HG03565 (cell line): ENCODE measurements at regions not wholly inside any gene's neighbourhood (a gene's known extent, or its start where the extent isn't known, plus 50 kb on each side); places are given as distances from the start of the nearest gene placed in this dataset.

Source experiments
- ATAC-seq: cut with Tn5 transposase; IDR thresholded peaks from one replicate; pipeline ENCODE4 v1.9.1; 2021; ENCODE audit warnings: mild to moderate bottlenecking, moderate library complexity; ENCODE audit not compliant: unreplicated experiment

DNA sequence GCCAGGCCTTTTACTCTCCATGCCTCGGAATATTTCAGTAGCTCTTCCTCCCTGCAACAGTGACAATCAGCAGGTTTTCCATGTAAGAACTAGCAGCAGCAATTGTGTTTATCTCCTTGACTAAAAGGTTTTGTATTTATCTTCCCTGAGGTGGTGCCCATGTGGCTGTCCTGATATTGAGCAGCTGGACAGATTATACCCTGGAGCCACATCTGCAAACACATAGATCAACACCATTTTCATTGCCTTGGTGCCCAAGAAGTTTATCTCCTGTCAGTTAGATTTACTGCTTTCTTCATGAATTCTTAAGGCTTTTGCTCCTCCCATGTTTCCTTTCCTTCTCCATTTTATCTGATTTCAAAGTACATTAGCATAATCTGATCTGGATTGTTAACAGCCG is 378.4 kb downstream of the SPATA31D1 start:
- ATAC-seq, result no peak

DNA sequence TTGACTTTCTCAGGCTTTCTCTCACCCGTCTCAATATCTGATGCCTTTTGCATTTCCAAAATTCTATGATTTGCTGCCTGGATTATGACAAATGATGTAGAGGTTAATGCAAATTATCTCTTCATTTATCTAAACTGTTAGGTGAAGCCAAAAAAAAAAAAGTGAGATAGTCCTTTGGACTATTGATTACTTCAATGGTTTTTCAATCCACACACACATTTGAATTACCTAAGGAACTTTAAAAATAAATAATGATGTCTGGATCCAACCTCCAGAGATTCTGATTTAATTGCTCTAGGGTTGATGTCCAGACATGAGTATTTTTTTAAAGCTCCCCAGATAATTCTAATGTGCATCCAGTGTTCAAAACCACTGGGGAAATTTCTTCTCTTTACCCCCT is 379.4 kb downstream of the SPATA31D1 start:
- ATAC-seq, result no peak

DNA sequence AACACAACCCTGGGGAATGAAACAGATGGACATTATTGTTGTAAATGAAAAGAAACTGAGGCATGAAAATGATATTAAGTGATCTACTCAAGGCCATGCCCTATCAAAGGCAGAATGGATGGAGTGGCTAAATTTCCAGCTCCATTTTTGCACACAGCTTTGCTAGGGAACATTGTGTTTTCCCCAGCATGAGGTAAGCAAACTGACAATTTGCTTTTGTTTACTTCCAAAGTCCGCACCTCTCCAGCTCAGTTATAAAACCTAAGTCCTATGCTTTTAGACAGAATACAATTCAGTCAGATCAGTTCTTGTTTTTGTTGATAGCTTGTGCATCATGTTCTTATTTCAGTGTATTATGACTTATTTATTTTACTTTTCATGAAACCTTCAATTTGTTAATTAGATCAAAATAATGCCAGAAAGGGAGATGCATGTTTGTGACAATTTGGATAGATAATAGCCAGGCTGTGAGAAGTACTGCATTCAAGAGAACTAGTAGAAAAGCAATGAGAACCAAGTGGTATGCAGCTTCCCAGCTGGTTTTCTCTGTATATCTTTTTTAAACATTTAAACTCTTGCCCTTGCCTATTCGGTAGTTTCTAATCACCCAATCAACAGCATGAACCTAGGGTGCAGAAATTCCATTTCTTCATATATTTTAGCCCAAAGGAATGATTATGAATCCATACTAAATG is 380.8 kb downstream of the SPATA31D1 start:
- no peak for ATAC-seq

DNA sequence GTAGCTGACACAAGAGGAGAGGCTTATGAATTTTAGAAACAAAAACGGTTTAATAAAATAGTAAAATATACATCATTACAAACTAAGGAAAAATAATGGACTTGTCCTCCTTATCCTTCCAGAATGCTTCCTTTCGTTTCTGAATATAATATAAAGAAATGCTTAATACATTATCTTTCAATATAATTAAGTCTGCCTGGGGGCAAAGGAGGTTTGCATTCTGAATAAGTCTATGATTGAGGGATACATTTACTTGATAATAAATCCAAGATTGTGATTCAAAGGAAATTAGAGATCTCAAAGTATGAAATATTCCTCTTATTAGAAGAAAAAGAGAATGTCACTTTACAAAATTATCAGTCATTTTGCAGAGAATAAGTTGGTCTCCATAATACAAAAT is 386.5 kb downstream of the SPATA31D1 start:
- no peak for ATAC-seq

DNA sequence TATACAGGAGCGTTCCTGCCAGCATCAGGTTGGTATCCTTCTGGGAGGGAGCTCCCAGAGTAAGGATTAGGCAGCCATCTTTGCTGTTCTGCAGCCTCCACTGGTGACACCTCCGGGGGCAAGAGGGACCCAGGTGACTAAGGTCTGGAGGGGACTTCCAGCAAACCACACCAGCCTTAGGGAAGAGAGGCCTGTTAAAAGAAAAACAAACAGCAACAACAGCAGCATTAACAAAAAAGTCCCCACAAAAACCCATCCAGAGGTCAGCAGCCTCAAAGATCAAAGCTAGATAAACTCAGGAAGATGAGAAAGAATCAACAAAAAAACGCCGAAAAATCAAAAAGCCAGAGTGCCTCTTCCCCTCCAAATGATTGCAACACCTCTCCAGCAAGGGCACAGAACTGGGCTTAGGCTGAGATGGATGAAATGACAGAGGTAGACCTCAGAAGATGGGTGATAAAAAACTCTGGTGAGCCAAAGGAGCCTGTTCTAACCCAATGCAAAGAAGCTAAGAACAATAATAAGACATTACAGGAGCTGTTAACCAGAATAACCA is 388.2 kb downstream of the SPATA31D1 start:
- no peak for ATAC-seq

DNA sequence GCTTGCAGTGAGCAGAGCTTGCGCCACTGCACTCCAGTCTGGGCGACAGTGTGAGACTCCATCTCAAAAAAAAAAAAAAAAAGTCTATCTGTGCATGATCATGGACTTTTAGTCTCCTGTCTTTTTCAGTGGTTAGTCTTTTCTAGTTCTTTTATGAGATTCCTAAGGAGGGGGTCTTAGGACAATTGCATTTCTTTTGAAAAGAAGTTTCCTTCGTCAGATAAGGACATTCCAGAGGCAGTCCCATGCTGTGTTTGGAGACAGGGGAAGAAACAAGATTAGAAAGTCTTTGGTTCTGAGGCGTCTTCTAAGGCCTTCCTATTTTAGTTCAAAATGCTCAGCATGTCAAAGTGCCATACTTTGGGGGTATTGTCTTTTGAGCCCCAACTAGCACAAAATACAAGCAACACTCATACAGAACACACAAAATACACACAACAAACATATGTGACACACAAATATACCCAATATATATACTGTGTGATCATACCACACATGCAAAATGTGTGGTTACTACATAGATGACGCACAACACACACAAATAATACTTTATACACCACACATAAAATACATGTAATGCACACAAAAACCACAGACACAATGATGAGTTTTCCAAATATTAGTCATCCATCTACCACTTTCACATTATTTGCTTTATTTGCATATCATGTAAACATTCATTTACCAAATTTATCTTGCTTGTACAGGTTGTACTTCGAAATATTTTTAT is 394.5 kb downstream of the SPATA31D1 start:
- ATAC-seq, result peak; percentile 48

DNA sequence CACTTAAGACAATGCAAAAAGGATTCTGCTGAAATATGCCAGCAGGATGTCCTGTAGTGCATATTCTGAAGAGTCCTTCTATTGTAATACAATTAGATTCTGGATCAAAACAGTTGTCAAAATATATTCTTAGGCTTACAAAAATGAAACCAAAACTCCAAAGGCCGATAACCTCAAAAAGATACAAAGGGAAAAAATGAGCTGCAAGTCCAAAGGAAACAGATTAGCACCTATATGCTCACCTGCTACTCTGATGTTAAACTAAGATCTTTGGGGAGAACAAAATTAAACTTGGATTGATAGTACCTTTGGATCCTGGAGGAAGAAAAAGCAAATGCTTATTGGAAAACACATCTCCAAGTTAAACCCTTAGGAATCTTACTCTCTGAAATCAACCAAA is 397.1 kb downstream of the SPATA31D1 start:
- ATAC-seq, result no peak

DNA sequence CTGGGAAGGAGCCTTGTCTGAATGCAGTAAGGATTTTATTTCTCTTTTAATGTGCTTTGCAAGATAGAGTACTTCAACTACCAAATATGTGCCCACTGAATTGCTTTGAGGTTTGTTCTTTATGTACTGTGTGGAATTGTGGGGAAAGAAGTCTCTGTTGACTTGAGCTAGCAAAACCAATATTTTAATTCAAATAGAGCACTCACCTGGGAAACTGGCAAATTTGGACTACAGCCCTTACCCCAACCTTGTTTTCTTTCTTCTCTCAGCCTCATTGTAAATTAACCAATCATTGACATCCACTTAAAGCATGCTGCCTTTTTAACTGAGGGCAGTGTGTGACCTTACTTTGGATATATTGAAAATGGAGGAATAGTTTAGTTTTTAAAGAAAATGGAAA is 409.0 kb downstream of the SPATA31D1 start:
- no peak for ATAC-seq

DNA sequence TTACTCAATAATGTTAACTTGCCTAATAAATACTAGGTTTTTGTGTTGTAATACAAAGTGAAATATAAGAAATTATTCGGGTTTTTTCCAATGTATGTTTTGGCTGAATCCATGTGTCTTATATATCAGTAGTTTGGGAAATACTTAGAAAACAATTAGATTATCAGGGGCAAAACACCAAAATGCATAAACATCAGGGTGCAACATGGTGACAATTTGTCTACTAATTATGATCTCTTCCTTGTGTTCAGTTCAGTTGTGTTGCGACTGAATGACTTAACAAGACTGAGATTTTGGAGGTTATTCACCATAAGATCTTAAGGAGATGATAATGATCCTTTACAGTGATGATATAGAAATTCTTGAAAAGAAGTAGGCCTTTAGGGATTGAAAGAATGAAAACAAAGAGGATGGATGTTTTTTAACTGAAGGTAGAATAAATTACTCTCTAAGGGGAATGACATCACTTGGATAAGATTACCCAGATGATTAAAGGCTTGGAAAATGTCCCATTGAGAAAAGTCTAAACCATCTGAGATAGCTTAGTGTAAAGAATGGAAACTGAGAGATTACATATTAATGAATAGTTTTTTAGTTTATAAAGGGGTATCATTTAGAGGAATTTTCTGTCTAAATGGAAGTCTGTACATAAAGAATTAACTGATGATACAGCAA is 415.8 kb downstream of the SPATA31D1 start:
- ATAC-seq, result no peak

DNA sequence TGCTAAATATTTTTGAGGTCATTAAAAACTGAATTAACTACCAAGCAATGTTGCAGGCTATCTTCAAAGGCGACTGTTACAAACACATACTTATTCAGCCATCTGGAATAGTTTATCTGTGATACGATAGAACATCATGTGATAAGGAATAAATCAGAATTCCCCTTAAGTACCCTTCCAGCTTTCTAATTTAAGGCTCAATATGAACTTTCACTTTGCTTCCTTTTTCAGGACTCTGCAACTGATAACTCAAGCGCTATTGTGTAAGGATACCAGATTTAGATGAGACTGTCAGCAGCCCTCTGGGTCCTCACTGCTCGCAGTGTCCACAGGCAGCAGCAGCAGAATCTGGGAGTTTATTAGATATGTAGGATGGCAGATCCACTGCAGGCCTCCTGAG is 416.3 kb downstream of the SPATA31D1 start:
- ATAC-seq, result no peak

DNA sequence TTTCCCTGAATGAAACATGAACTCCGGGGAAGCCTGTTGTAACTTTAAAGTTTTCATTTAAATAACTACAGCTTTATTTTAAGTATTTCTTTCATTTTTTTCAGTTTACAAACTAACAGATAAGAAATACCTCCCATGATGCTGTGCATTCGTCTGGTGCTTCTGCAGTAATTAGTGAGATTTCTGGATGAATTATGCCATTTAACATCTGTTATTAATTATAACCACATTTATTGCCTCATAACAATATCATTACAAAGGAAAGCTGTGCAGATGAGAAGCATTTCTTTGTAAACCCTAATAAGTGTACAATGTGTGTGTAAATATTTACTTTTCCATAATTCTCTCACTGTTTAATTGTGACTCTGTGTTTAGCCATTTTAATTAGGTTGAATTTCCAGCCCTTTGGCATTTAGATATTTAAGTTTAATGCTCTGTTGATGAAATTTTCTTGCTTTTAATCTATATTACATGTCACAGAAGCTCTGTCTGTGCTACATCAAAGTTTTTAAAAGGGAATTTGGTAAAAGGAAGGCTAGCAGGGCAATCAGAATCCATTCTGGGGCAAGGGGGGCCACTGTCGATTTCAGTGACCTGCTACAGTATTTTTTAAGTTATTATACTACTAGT is 418.0 kb downstream of the SPATA31D1 start:
- no peak for ATAC-seq

DNA sequence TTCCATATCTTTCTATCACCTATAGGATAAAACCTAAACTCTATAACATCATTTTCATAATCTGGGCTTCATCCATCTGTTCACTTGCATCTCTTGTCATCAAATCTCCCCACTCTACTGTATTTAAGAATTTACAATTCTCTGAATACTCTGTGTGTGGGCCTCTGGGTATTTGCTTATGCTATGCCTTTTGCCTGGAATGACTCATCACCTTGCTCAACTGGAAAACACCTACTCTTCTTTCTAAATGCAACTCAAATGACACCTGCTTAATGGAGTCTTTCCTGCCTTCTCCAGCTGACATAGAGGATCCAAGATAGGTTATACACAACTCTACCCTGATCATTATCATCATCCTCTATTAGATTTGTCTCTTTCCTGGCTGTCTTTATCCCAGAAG is 421.7 kb downstream of the SPATA31D1 start:
- ATAC-seq, result peak; percentile 97

DNA sequence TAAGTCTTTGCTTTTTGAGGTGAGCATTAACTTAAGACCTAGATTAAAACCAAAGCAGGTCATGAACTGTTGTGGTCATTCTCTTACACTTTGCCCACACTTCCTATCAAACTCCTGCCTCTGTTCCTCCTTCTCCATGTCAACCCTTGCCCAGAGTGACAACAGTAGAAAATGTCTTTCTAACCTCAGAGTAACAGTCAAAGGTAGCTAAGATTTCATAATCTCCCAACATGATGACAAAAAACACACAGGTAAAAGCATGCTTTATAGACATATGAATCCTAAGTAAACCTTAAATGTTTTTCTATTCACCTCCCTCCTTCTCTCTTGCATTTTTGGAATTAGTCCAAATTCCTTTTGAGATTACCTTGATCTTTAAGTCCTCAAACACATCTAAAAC is 422.3 kb downstream of the SPATA31D1 start:
- no peak for ATAC-seq

DNA sequence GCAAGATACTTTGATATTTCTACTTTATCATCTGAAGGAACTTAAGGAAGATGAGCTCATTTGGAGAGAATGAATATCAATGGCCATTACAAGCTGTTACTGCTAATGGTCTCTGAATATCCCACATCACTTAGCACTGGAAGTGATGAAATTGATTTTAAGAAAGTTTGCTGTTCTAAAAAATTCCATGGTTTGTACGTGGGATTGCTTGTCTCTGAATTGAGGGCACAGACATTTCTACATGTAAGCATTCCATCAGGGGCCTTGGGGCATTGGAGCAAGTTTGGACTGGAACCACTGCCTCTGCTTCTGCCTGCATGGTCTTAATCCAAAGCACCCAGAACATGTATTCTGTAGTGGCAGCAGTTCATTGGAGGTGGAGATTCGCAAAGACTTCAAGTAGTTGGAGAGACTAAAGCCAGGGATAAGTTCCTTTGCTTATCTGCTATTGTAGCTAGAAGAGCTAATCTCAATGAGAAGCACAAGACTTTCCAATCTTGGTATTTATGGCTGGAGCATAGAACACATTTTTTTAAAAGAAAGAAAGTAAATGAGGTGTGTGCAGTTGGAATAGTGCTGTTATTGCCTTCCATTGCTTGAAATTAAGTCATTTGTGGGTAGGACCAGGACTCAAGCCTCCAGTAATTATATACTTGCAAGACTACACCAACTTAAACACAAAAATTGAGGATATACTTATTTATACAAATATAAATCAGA is 424.2 kb downstream of the SPATA31D1 start:
- ATAC-seq, result no peak

DNA sequence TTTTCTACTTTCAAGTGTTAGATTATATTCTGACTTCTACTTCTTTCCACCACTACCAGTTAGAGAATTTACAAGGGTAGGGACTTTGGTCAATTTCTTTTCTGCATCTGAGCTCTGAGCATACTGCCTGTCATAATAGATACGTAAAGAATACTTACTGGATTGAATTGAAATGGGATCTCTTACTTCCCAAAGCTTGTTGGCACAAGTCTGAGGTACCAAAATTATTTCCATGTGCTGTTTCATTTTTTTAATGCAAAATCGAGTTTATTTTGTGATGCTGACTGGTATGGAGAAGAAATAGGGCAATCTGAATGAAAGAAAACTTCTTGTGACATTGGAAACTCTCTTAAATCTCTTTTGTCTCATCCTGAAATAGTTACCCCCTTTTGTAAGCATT is 428.9 kb downstream of the SPATA31D1 start:
- ATAC-seq, result no peak

DNA sequence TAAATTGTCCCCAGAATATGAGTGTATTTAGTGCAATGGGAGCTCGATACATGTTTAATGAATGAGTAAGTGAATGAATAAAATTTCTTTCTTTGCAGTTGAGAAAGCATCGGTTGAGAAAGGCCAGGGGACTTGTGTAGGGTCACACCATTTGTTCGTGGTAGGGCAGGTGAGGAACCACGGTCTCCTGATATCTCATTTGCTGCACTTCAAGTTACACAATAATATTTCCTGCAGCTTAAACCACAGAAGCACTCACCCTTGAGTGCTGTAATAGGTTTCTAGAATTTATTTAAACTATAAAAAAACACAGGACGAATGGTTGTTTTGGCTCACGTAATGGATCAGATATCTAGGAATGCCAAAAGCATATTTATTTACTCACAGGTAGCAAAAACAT is 429.8 kb downstream of the SPATA31D1 start:
- no peak for ATAC-seq

DNA sequence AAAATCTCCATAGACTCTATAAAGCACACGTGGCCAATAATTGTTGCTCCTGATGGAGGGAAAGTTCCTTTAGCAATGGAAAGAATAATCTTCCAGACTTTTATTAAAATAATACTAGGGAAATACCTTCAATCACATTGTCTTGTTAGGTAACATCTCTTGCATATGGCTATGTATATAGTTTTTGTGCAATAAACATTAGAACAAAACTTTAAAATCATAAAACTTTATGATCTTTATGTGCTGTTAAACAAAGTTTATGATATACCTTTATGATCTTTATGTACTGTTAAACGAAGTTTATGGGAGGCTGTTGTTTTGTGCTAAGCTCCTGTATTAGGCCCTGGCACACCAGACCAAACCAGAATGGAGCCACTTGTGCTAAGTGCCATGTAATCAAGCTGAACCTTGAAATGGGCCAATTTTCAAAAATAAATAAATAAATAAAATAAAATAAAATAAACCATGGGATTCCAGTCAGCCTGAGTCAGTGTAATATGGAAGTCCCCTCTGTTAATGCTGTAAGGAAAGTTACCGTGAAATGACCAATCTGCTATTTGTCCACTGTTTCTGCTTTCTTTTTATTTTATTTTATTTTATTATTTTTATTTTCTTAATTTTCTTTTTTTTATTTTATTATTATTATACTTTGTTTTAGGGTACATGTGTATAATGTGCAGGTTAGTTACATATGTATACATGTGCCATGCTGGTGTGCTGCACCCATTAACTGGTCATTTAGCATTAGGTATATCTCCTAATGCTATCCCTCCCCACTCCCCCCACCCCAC is 431.3 kb downstream of the SPATA31D1 start:
- no peak for ATAC-seq

DNA sequence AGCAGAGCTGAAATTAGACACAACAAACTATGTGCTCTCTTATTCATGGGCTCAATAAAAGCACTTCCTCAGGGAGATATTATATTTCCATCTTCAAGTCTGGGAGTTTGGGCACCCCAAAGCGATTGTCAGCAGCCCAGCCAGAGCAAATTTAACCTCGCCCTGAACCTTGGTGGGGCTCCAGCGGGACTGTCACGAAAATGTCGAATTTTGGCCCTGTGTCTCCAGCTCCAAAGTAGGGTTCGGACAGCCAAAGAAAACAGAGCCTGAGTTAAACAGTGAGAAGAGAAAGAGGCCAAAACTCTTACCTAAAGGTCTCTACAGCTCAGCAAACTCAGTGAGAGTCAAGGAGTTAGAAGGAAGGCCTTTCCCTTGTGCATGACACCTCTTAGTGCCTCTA is 432.9 kb downstream of the SPATA31D1 start:
- ATAC-seq, result no peak

DNA sequence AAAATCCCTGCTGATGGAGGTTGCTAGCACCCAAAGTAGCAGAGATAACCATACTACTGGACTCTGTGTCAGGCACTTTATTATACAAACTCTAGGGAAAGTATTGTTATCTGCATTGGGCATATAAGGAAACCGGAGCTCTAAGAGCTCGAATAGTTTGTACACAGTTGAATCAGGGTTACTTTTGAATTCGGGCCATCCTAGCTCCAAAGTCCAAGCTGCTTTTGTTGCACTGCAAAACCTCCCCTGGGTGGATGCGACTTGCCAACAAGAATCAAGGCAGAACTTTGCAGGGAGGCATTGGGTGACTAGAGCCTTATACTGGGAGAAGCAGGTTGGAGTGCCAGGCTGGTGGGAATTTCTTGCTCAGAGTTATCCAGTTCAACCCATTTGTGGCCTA is 435.1 kb downstream of the SPATA31D1 start:
- no peak for ATAC-seq

DNA sequence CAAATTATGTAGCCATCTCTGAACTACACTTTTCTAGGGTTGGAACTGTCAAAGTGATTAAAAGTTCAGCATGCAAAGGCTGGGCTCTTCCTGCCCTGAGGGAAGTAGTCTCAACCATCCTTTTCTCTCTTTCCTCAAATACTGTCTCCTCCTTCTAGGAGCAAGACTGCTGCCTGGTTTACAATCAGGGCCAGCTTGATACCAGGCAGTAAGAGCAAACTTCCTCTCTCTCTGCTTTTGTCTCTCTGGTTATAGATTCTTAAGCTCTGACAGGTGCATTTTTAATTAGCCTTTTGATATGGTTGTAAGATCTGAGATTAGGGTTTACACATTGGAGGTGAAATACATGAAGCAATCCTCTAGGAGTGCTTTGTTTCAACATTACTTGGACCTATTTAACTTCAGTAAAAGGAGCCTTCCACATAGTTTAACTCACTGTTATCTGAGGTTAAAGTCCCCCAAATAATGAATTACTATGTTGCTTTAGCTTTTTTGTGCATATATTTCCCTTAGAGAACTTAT is 436.1 kb downstream of the SPATA31D1 start:
- ATAC-seq, result no peak
